Hepatocyte (in vitro differentiated cells): ENCODE measurements at regions not wholly inside any gene's neighbourhood (a gene's known extent, or its start where the extent isn't known, plus 50 kb on each side); places are given as distances from the start of the nearest gene placed in this dataset.

Experiments used
- DNase-seq: peaks from one replicate; pipeline ENCODE4 v3.0.0-alpha.2; 2016; ENCODE audit warnings: low spot score
- H2AFZ ChIP-seq: fragments of 200-600 bp; sonication (generic); 2 replicates; pipeline ENCODE4 v1.6.0; 2016; ENCODE audit warnings: antibody characterized with exemption, mild to moderate bottlenecking
- H3K27ac ChIP-seq: fragments of 200-600 bp; sonication (generic); 2 replicates; pipeline ENCODE4 v1.5.1; 2016; ENCODE audit warnings: mild to moderate bottlenecking
- H3K27me3 ChIP-seq: fragments of 200-600 bp; sonication (generic); 2 replicates; pipeline ENCODE4 v1.6.1; 2016
- H3K36me3 ChIP-seq: fragments of 200-600 bp; sonication (generic); replicated peaks from 2 replicates; pipeline ENCODE4 v1.5.1; 2016; ENCODE audit warnings: low read depth; ENCODE audit not compliant: insufficient read depth
- H3K4me1 ChIP-seq: fragments of 200-600 bp; sonication (generic); 2 replicates; pipeline ENCODE4 v1.5.1; 2016; ENCODE audit warnings: mild to moderate bottlenecking, moderate library complexity; ENCODE audit not compliant: insufficient read depth
- H3K4me2 ChIP-seq: fragments of 200-600 bp; sonication (generic); 2 replicates; pipeline ENCODE4 v1.6.0; 2016
- H3K4me3 ChIP-seq: fragments of 200-600 bp; sonication (generic); 2 replicates; pipeline ENCODE4 v1.5.1; 2016; ENCODE audit warnings: mild to moderate bottlenecking
- H3K79me2 ChIP-seq: fragments of 200-600 bp; sonication (generic); 2 replicates; pipeline ENCODE4 v1.6.0; 2017; ENCODE audit warnings: mild to moderate bottlenecking
- H3K9me2 ChIP-seq: fragments of 200-600 bp; sonication (generic); replicated peaks from 2 replicates; pipeline ENCODE4 v1.6.0; 2017; ENCODE audit warnings: mild to moderate bottlenecking; ENCODE audit not compliant: insufficient read depth
- H3K9me3 ChIP-seq: fragments of 200-600 bp; sonication (generic); 2 replicates; pipeline ENCODE4 v1.5.1; 2016; ENCODE audit warnings: low read depth, mild to moderate bottlenecking
- H4K20me1 ChIP-seq: fragments of 200-600 bp; sonication (generic); 2 replicates; pipeline ENCODE4 v1.6.0; 2016; ENCODE audit warnings: mild to moderate bottlenecking; ENCODE audit not compliant: insufficient read depth, poor library complexity, severe bottlenecking
- CTCF ChIP-seq: fragments of 200-600 bp; sonication (generic); IDR thresholded peaks from 2 replicates; pipeline ENCODE4 v1.5.1; 2016; ENCODE audit warnings: antibody characterized with exemption, mild to moderate bottlenecking; ENCODE audit not compliant: poor library complexity
- EZH2 ChIP-seq: fragments of 200-600 bp; sonication (generic); IDR thresholded peaks from 2 replicates; pipeline ENCODE4 v1.6.1; 2016; ENCODE audit warnings: antibody characterized with exemption, mild to moderate bottlenecking, borderline replicate concordance
- EZH2phosphoT487 ChIP-seq: fragments of 200-600 bp; sonication (generic); IDR thresholded peaks from one replicate; pipeline ENCODE4 v1.6.1; 2018; ENCODE audit warnings: antibody characterized with exemption, mild to moderate bottlenecking, low read depth, moderate library complexity; ENCODE audit not compliant: unreplicated experiment, severe bottlenecking
- WGBS: methylation state at CpG from one replicate; pipeline ENCODE4 v1.1.6; 2016; ENCODE audit warnings: low lambda C conversion rate; ENCODE audit errors: missing lambda C conversion rate; 5-methylcytosine and 5-hydroxymethylcytosine counted together

- Histone ChIP-seq H3K4me3 (no peak overlapping the region), H3K27ac (no peak overlapping the region), H3K36me3 (no peaks in the 10 kb centered on the region), H3K27me3 (no peaks in the 10 kb centered on the region), H4K20me1 (no peaks in the 10 kb centered on the region), H2AFZ (no peak overlapping the region), H3K79me2 (no peaks in the 10 kb centered on the region), H3K9me3 (no peaks in the 10 kb centered on the region), H3K4me2 (no peak overlapping the region), H3K9me2 (no peaks in the 10 kb centered on the region), H3K4me1 (no peaks in the 10 kb centered on the region)
- WGBS, result 91% methylated on average over 5 of the region's 5 CpGs
- DNase-seq, result no peak
- no peak for TF ChIP-seq EZH2phosphoT487
- TF ChIP-seq CTCF, result no peak
- no peak for TF ChIP-seq EZH2
Measured at GRCh38 chr5:30843541-30843940, 349.9 kb upstream of the CDH6 start.

GRCh38 chr5:30839956-30840355 is 353.5 kb upstream of the CDH6 start:
- Histone ChIP-seq H3K9me3 (no peaks in the 10 kb centered on the region), H3K4me1 (no peaks in the 10 kb centered on the region), H3K27me3 (no peaks in the 10 kb centered on the region), H4K20me1 (no peaks in the 10 kb centered on the region), H3K9me2 (no peaks in the 10 kb centered on the region), H3K4me3 (no peak overlapping the region), H3K79me2 (no peaks in the 10 kb centered on the region), H3K4me2 (no peak overlapping the region), H2AFZ (no peak overlapping the region), H3K27ac (no peak overlapping the region), H3K36me3 (no peaks in the 10 kb centered on the region)
- TF ChIP-seq CTCF (no peak), EZH2 (no peak), EZH2phosphoT487 (no peak)
- 73% methylated on average over 3 of the region's 3 CpGs for WGBS
- no peak for DNase-seq

GRCh38 chr5:30838936-30839496 is 354.5 kb upstream of the CDH6 start:
- Histone ChIP-seq H3K9me2 (no peaks in the 10 kb centered on the region), H3K4me3 (no peak overlapping the region), H3K27ac (no peak overlapping the region), H3K4me1 (no peaks in the 10 kb centered on the region), H4K20me1 (no peaks in the 10 kb centered on the region), H3K36me3 (no peaks in the 10 kb centered on the region), H3K27me3 (no peaks in the 10 kb centered on the region), H2AFZ (no peak overlapping the region), H3K4me2 (no peak overlapping the region), H3K9me3 (no peaks in the 10 kb centered on the region), H3K79me2 (no peaks in the 10 kb centered on the region)
- no peak for DNase-seq
- WGBS, result 76% methylated on average over 3 of the region's 3 CpGs
- TF ChIP-seq EZH2phosphoT487, result no peak
- TF ChIP-seq EZH2, result no peak
- no peak for TF ChIP-seq CTCF

GRCh38 chr5:30832519-30832918 is 361.0 kb upstream of the CDH6 start:
- DNase-seq, result no peak

More at GRCh38 chr5:30832519-30832918, 361.0 kb upstream of the CDH6 start:
- H3K27ac ChIP-seq, result no peak overlapping the region
- no peaks in the 10 kb centered on the region for H3K36me3 ChIP-seq
- no peaks in the 10 kb centered on the region for H3K9me2 ChIP-seq
- no peaks in the 10 kb centered on the region for H3K4me1 ChIP-seq
- no peak overlapping the region for H2AFZ ChIP-seq
- no peak overlapping the region for H3K4me3 ChIP-seq
- no peaks in the 10 kb centered on the region for H3K79me2 ChIP-seq
- no peaks in the 10 kb centered on the region for H3K27me3 ChIP-seq
- no peaks in the 10 kb centered on the region for H3K9me3 ChIP-seq
- H3K4me2 ChIP-seq, result no peak overlapping the region
- H4K20me1 ChIP-seq, result no peaks in the 10 kb centered on the region
- TF ChIP-seq CTCF, result no peak
- no peak for TF ChIP-seq EZH2
- no peak for TF ChIP-seq EZH2phosphoT487
